ENCODE measurements at regions not wholly inside any gene's neighbourhood (a gene's known extent, or its start where the extent isn't known, plus 50 kb on each side); places are given as distances from the start of the nearest gene placed in this dataset.
"Not testable (repeated sequence)": the region's sequence is repeated elsewhere in the genome, so short reads cannot be mapped to it uniquely, and the experiment has no call there.

GRCh38 chr4:122100508-122100907 is 51.6 kb upstream of the BLTP1 start:
- DNase-seq: no peak

DNA sequence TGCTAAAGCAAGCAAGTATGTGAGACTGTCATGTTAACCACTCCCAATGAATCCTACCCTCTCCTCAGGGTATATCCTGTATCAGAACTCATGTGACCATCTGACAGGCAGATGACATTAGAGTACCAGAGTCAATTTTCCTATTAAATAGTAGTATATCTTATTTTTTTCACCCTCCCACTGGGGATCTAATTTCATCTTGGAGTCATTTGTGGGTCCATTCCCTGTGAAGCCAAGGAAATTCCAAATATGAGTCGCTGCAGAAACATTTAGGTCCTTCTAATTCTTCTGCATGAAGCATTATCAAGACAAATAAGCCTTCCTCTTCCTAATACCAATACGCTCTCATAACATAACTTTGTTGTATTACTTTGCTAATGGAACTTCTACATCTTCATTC is 52.2 kb upstream of the BLTP1 start:
- no peak for DNase-seq

- no peak for DNase-seq
Measured at GRCh38 chr4:122091836-122092405, 60.2 kb upstream of the BLTP1 start.

DNA sequence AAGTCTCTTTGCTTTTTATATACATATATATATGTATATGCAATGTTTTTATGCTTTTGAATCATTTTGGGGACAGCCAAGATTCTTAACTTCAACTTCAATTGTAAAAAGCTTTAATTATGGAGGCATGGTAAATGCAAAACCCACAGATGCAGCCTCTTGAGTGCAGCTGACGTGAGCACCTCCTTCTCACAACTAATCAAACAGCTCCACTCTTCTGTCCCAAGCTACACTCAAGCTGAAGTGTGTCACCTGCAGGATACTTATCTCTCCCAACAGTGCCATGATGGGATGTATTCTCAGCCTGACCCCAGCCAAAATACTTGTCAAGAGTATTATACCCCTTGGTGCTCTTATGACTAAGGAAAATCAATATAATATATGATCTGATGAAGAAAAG is 60.7 kb upstream of the BLTP1 start:
- no peak for DNase-seq

- DNase-seq: no peak
Measured at GRCh38 chr4:122090989-122091388, 61.1 kb upstream of the BLTP1 start.

- no peak for DNase-seq
Measured at GRCh38 chr4:122086338-122087065, 65.6 kb upstream of the BLTP1 start.

DNA sequence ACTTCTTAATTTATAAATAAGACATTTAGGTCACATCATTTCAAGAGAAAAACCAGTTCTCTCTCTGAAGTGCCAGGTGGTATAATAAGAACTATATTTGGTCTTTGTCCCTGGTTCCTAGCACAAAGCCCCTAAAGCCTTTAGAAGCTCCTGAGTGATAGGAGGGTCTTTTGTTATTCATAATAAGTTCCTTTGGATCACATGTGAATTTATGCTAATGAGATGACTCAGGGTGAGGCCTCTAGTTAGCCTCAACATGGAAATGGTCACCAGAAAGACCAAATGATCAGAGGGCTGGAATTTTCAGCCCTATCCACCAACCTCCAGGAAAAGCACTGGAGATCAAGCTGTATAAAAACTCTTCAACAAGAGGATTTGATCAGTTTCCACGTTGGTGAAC is 68.1 kb upstream of the BLTP1 start:
- DNase-seq: no peak

DNA sequence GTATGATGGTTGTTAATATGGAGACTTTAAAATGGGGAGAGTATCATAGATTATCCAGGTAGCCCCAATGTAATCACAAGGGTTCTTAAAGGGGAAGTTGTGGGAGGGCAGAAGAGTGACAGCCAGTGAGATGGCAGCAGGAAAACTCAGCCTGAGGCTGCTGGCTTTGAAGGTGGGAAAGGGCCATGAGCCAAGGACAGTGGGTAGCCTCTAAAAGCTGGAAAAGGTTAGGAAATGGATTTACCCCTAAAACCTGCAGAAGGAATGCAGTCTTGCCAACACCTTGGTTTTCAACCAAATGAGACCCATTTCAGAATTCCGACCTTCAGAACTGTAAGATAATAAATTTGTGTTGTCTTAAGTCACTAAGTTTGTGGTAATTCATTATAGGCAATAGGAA is 68.8 kb upstream of the BLTP1 start:
- DNase-seq: no peak

- DNase-seq: no peak
Measured at GRCh38 chr4:122082661-122083060, 69.5 kb upstream of the BLTP1 start.

DNA sequence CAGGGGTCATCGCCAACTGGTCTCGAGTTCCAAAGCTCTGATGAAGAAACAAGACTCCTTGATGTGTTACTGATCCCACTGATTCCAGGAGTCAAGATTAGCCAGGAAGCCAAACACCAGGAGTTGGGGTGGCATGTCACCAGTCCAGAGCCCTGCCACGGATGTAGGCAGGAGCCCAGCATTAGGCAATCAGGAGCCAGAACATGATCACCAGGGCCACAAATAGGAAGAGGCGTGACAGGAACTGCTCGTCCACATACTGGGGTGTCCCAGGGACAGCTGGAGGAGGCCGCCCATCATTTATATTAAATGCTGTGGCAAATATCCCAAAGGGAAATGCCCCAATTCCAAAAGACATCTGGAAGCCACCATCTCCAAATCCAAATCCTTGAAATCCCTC is 74.5 kb upstream of the BLTP1 start:
- DNase-seq: not testable (repeated sequence)

DNA sequence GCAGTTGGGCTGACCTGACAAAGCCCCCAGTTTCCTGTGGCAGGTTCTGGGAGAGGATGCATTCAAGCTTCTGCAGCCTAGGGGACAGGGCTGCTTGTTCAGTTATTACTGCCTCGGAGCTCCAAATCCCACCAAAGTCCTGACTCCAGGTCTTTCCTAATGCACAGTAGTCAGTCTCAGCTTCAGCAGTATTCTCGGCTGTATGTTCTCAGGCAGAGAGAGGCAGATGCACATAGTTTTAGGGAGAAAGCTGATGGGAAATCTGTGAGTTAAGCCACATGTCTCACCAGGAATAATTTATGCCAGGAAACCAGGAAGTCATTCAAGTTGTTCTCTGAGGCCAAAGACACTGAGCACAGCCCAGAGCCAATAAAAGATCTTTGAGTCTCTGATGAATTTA is 75.3 kb upstream of the BLTP1 start:
- DNase-seq: not testable (repeated sequence)

DNA sequence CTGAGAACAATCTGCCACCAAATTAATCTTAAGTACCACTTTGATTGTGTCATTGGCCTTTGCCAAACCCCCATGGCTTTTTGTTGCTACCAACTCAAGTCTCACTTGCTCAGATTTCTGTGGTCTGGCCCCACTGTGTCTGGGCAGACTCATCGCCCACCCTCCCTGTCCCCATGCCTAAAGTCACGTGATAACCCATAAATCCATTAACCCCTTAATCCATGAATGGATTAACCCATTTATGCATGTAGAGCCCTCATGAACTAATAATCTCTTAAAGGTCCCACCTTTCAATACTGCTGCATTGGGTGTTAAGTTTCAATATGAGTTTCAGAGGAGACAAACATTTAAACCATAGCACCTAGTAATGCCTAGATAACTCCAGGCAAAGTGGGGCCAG is 78.5 kb upstream of the BLTP1 start:
- DNase-seq: no peak

DNA sequence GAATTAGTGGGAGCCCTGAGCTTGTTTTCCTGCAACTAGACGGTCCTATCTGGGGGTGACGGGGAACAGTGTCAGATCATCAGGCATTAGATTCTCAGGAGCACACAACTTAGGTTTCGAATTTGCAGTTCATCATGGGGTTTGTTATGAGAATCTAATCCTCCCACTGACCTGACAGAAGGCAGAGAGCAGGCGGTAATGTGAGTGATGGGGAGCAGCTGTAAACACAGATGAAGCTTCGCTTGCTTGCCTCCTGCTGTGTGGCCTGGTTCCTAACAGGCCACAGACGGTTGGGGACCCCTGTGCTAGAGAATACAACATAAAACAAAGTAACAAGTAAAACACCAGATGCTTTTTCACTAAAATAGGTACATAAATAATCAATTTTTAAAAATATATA is 86.2 kb upstream of the BLTP1 start:
- DNase-seq: no peak

DNA sequence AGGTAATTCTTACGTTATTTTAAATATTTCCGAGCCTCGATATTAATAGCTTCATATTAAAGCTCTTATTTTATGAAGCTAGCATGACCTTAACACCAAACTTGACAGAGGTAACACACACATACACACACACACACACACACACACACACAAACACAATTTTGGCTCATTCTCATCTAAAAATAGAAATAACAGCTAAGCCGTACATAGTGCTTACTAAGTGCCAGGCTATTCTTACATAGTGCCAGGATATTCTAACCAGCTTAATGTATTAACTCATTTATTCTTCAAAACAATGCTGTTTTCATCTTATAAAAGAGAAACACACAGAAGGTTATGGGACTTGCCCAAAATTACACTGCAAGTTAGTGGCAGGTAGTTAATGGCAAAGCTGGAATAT is 87.0 kb upstream of the BLTP1 start:
- no peak for DNase-seq

DNA sequence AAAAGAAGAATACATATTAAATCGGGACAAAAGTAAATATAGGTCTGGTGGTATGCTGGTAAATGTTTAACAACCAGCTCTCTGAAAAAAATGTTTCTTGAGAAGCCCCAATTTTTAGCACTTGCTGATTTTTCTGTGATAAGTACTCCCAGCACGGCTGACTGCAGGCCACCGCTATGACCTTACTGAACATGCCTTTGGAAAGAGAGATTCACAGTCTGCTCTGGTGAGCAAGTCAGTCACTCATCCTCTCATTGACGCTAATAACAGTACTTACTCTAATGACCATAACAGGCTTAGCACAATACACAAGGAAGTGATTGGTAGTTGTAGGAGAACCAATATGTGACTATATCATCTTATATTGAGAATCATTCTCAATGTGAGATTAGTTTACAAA is 98.9 kb upstream of the BLTP1 start:
- DNase-seq: no peak

- no peak for DNase-seq
Measured at GRCh38 chr4:122052677-122053076, 99.5 kb upstream of the BLTP1 start.

DNA sequence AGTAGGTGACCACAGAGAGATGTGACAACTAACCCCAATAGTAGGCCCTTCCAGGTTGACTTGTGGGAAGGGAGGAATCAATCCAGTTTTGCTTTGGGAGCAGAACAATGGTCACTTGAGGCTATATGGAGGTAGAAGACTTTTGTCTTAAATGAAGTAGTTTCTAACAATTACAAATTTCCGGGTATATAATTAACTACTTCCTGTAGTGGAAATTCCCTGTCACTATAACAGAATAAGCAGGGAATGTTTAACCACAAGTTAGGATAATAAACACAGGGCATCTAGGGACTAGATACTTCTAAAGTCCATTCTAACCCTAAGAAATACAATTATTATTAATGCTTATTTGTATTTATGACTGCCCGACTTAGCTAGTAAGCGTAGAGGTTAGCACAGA is 99.0 kb upstream of the TRPC3 start:
- DNase-seq: no peak

- DNase-seq: no peak
Measured at GRCh38 chr4:122047456-122048425, 95.9 kb upstream of the TRPC3 start.

DNA sequence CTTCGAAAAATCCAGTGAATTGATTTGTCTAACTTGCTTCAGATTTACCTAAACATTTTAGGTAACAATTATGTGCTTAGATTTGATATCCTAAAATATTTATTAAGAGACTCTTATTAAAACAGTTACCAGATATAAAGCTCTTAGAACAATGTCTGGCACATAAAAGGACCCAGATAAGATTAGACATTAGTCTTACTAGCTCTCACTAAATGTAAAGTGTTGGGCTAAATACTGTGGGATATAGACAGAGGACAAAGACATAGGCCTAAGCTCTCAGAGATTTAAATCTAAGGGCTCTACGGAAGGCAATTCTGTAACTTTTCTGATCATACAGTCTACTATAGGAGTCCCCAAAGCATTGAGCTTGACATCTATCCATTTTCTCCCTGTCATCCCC is 94.4 kb upstream of the TRPC3 start:
- DNase-seq: no peak

- DNase-seq: no peak
Measured at GRCh38 chr4:122045533-122045932, 93.7 kb upstream of the TRPC3 start.

DNA sequence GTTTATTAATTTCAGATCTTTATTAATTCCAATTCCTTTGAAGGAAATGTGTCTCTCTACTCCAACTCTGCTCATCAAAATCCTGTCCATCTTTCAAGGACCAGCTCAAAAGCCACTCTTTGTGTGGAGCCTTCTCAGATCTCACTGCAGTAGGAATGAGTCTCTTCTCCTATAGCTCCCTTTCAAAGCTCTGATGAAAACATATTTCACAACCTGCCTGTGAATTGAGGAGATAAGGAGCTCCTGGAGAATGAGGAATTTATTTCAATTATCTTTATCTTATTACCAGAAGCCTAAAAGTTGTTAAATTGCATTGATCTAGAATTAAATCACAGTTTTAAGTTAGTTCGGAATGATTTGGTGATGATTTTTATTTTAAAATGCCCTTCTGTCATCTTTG is 92.6 kb upstream of the TRPC3 start:
- no peak for DNase-seq

GRCh38 chr4:122041312-122041711 is 89.5 kb upstream of the TRPC3 start:
- DNase-seq: no peak

- DNase-seq: no peak
Measured at GRCh38 chr4:122038896-122039295, 87.0 kb upstream of the TRPC3 start.

- no peak for DNase-seq
Measured at GRCh38 chr4:122034619-122035018, 82.8 kb upstream of the TRPC3 start.
